ENCODE measurements at regions not wholly inside any gene's neighbourhood (a gene's known extent, or its start where the extent isn't known, plus 50 kb on each side); places are given as distances from the start of the nearest gene placed in this dataset.

- TF ChIP-seq TSHZ2 (CRISPR knock-in tag; IDR thresholded peaks at IDR 0.05) (no peak), SNAI2 (CRISPR knock-in tag; IDR thresholded peaks at IDR 0.05) (no peak), ARNTL (CRISPR knock-in tag; IDR thresholded peaks at IDR 0.05; ENCODE audit: borderline replicate concordance, low read depth) (no peak), ZFP3 (CRISPR knock-in tag; IDR thresholded peaks at IDR 0.05) (no peak), CSRNP3 (CRISPR knock-in tag; IDR thresholded peaks at IDR 0.05) (no peak)
Measured at GRCh38 chr15:29925227-29926082, 103.2 kb upstream of the TJP1 start.
